Adrenal gland (tissue), 5 donors: ENCODE measurements at regions not wholly inside any gene's neighbourhood (a gene's known extent, or its start where the extent isn't known, plus 50 kb on each side); places are given as distances from the start of the nearest gene placed in this dataset.

Experiments used
- CTCF ChIP-seq, 6 experiments: fragments of 450-650 bp in 4 of 6; fragments of 200-600 bp in 2 of 6; sonication (generic) in 1 of 6; IDR thresholded peaks; 1 replicate in 5 of 6; 2 replicates in 1 of 6; pipeline versions ENCODE4 v1.5.1 to v1.8.0; 2016 to 2021; ENCODE audit warnings: antibody characterized with exemption in 6 of 6, mild to moderate bottlenecking in 2 of 6, moderate library complexity in 1 of 6
- POLR2A ChIP-seq, 2 donors: fragments of 450-650 bp; IDR thresholded peaks; one replicate each; pipeline ENCODE4 v1.6.1; 2017; ENCODE audit warnings: antibody characterized with exemption in 2 of 2, mild to moderate bottlenecking in 2 of 2, moderate library complexity in 1 of 2
- donor health status: DM: no; HTN: no; CAD: no.

DNA sequence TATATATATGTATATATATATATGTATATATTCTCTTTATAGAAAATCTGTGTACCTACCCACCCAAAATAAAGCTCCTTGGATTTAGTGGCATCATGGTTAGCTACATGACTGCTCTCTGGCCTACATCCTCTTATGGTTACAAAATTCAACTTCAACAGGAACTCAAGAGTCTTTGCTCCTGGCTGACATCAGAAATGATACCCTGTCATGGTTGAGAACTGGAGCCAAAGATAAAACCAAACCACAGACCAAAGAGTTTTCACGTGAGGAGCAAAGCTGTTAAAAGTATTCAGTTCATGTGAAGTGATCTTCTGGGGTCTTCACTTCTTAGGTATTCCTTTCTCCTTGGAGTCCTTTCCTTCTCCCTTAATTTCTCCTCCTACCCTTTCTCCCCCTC lies 476.3 kb downstream of the SOX11 start:
- TF ChIP-seq CTCF (IDR thresholded peaks at IDR 0.05) (no peak), POLR2A (IDR thresholded peaks at IDR 0.05) (no peak)
